ENCODE measurements at regions not wholly inside any gene's neighbourhood (a gene's known extent, or its start where the extent isn't known, plus 50 kb on each side); places are given as distances from the start of the nearest gene placed in this dataset.

GRCh38 chr6:147023581-147023980 lies 180.6 kb upstream of the STXBP5 start:
- no peak for TF ChIP-seq CTCF (IDR thresholded peaks at IDR 0.05; ENCODE audit: insufficient read depth, low read length, missing control alignments)
- no peak for DNase-seq (ENCODE audit: low read depth, low spot score)
- ChIA-PET POLR2A (no interaction called here), CTCF (no interaction called here)
- no peak overlapping the region for H3K4me3 ChIP-seq (ENCODE audit: low read depth, low read length)

GRCh38 chr6:147029923-147030322 lies 174.3 kb upstream of the STXBP5 start:
- ChIA-PET CTCF (no interaction called here), POLR2A (no interaction called here)
- no peak for TF ChIP-seq CTCF (IDR thresholded peaks at IDR 0.05; ENCODE audit: insufficient read depth, low read length, missing control alignments)
- no peak for DNase-seq (ENCODE audit: low read depth, low spot score)
- no peak overlapping the region for H3K4me3 ChIP-seq (ENCODE audit: low read depth, low read length)

GRCh38 chr6:147033267-147033666 lies 170.9 kb upstream of the STXBP5 start:
- DNase-seq (ENCODE audit: low read depth, low spot score): no peak
- no peak overlapping the region for H3K4me3 ChIP-seq (ENCODE audit: low read depth, low read length)
- ChIA-PET CTCF (interaction anchor here (0.9 to 1.4 kb wide), 2 partner anchors 12 to 62 kb away, joined by 3 read pairs; no protein-coding TSS in a partner anchor), POLR2A (no interaction called here)
- TF ChIP-seq CTCF (IDR thresholded peaks at IDR 0.05; ENCODE audit: insufficient read depth, low read length, missing control alignments): no peak

GRCh38 chr6:147035886-147036285 lies 168.3 kb upstream of the STXBP5 start:
- H3K4me3 ChIP-seq (ENCODE audit: low read depth, low read length): no peak overlapping the region
- no peak for TF ChIP-seq CTCF (IDR thresholded peaks at IDR 0.05; ENCODE audit: insufficient read depth, low read length, missing control alignments)
- POLR2A ChIA-PET: no interaction called here
- CTCF ChIA-PET: no interaction called here
- no peak for DNase-seq (ENCODE audit: low read depth, low spot score)

GRCh38 chr6:147037881-147038280 lies 166.3 kb upstream of the STXBP5 start:
- no peak overlapping the region for H3K4me3 ChIP-seq (ENCODE audit: low read depth, low read length)
- no peak for TF ChIP-seq CTCF (IDR thresholded peaks at IDR 0.05; ENCODE audit: insufficient read depth, low read length, missing control alignments)
- POLR2A ChIA-PET: no interaction called here
- CTCF ChIA-PET: interaction anchor here (1.1 kb wide), 1 partner anchor 20 kb away, joined by 4 read pairs; no protein-coding TSS in a partner anchor
- no peak for DNase-seq (ENCODE audit: low read depth, low spot score)

GRCh38 chr6:147040121-147040910 lies 163.9 kb upstream of the STXBP5 start:
- TF ChIP-seq CTCF (IDR thresholded peaks at IDR 0.05; ENCODE audit: insufficient read depth, low read length, missing control alignments): no peak
- POLR2A ChIA-PET: no interaction called here
- CTCF ChIA-PET: interaction anchor here (1.4 kb wide), 1 partner anchor 184 kb away, joined by 4 read pairs; no protein-coding TSS in a partner anchor
- H3K4me3 ChIP-seq (ENCODE audit: low read depth, low read length): no peak overlapping the region
- peak; percentile 67 for DNase-seq (ENCODE audit: low read depth, low spot score)

Measured in AG04449 (cell line).